GM12878 (cell line): ENCODE measurements at regions not wholly inside any gene's neighbourhood (a gene's known extent, or its start where the extent isn't known, plus 50 kb on each side); places are given as distances from the start of the nearest gene placed in this dataset.

Experiments used
- CTCF ChIP-seq, 3 experiments: IDR thresholded peaks in 2 of 3; conservative IDR thresholded peaks in 1 of 3; 2 replicates each; pipeline ENCODE4 v1.5.1; 2011; ENCODE audit warnings: low read depth in 3 of 3, low read length in 3 of 3, mild to moderate bottlenecking in 3 of 3, control low read depth in 2 of 3, moderate library complexity in 2 of 3, inconsistent platforms in 1 of 3, mixed read lengths in 1 of 3; ENCODE audit not compliant: control insufficient read depth in 2 of 3, insufficient read depth in 1 of 3; ENCODE audit errors: extremely low read depth in 1 of 3
- EP300 ChIP-seq, 2 experiments: fragments of 150-350 bp in 1 of 2; IDR thresholded peaks; 2 replicates each; pipeline ENCODE4 v1.6.1; 2011 to 2012; ENCODE audit warnings: low read depth in 2 of 2, low read length in 2 of 2, borderline replicate concordance in 1 of 2, improper control_type of control experiment in 1 of 2, inconsistent platforms in 1 of 2; ENCODE audit not compliant: control insufficient read depth in 1 of 2
- ETV6 ChIP-seq, 2 experiments: fragments of 450-650 bp in 1 of 2; IDR thresholded peaks in 1 of 2; conservative IDR thresholded peaks in 1 of 2; 2 replicates each; pipeline ENCODE4 v1.6.1; 2014; ENCODE audit warnings: antibody characterized with exemption in 1 of 2, borderline replicate concordance in 1 of 2, low read depth in 1 of 2, mild to moderate bottlenecking in 1 of 2, moderate library complexity in 1 of 2
- FOXM1 ChIP-seq: IDR thresholded peaks from 2 replicates; pipeline ENCODE4 v1.6.1; 2012; ENCODE audit warnings: low read depth, mild to moderate bottlenecking, inconsistent platforms, low read length, moderate library complexity

- TF ChIP-seq ETV6 (conservative IDR thresholded peaks at IDR 0.05 in 1 of 2, IDR thresholded peaks at IDR 0.05 in 1 of 2; ENCODE audit: borderline replicate concordance in 1 of 2, low read depth in 1 of 2) (no peak), EP300 (IDR thresholded peaks at IDR 0.05; ENCODE audit: borderline replicate concordance in 1 of 2, control insufficient read depth in 1 of 2, low read depth in 2 of 2, low read length in 2 of 2) (no peak), CTCF (IDR thresholded peaks at IDR 0.05 in 2 of 3, conservative IDR thresholded peaks at IDR 0.05 in 1 of 3; ENCODE audit: control insufficient read depth in 2 of 3, extremely low read depth in 1 of 3, insufficient read depth in 1 of 3, low read depth in 3 of 3, low read length in 3 of 3) (no peak), FOXM1 (no peak)
These were observed 521.0 kb downstream of the METTL15 start for GRCh38 chr11:28629235-28629634.
